Neural progenitor cell (in vitro differentiated cells): ENCODE measurements at regions not wholly inside any gene's neighbourhood (a gene's known extent, or its start where the extent isn't known, plus 50 kb on each side); places are given as distances from the start of the nearest gene placed in this dataset.

Source experiments
- EZH2 ChIP-seq: fragments of 200-600 bp; sonication (generic); IDR thresholded peaks from 2 replicates; pipeline ENCODE4 v1.6.1; 2017; ENCODE audit warnings: antibody characterized with exemption, mild to moderate bottlenecking, moderate library complexity
- TF ChIP-seq, protein P1 (sequence below): fragments of 200-600 bp; sonication (generic); IDR thresholded peaks from 2 replicates; pipeline ENCODE4 v1.5.1; 2017; ENCODE audit warnings: antibody characterized with exemption, mild to moderate bottlenecking

DNA sequence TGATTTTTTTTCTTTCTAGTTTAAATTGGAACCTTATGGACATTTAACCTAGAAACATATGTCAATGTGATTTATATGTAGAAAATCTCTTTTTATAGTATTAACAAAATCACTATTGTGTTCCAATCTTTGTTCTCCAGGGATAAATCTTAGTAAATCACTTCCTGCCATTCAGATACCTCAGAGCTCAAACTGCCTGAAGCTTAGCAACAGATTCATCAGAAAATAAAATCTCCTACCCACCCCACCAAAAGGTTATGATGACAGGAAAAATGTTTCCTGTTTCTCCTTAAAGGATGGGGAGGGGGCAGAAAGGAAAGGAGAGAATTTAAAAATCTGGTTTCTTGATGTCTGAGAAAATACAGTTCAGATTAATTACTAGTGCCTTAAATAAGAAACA lies 105.0 kb upstream of the TUT7 start:
- TF ChIP-seq, protein P1, sequence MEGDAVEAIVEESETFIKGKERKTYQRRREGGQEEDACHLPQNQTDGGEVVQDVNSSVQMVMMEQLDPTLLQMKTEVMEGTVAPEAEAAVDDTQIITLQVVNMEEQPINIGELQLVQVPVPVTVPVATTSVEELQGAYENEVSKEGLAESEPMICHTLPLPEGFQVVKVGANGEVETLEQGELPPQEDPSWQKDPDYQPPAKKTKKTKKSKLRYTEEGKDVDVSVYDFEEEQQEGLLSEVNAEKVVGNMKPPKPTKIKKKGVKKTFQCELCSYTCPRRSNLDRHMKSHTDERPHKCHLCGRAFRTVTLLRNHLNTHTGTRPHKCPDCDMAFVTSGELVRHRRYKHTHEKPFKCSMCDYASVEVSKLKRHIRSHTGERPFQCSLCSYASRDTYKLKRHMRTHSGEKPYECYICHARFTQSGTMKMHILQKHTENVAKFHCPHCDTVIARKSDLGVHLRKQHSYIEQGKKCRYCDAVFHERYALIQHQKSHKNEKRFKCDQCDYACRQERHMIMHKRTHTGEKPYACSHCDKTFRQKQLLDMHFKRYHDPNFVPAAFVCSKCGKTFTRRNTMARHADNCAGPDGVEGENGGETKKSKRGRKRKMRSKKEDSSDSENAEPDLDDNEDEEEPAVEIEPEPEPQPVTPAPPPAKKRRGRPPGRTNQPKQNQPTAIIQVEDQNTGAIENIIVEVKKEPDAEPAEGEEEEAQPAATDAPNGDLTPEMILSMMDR = no peak
- TF ChIP-seq EZH2 = no peak
